Neural crest cell (in vitro differentiated cells): ENCODE measurements at regions not wholly inside any gene's neighbourhood (a gene's known extent, or its start where the extent isn't known, plus 50 kb on each side); places are given as distances from the start of the nearest gene placed in this dataset.
A peak's percentile ranks its signal among the peaks of the same experiment; 100 is the strongest.

ENCODE experiments used
- DNase-seq: peaks from one replicate; pipeline ENCODE4 v3.0.0; 2021; ENCODE audit warnings: low read depth, mixed read lengths, low spot score
- H3K27ac Mint-ChIP-seq: one replicate; pipeline ENCODE4 v1.8.0; 2021; ENCODE audit warnings: mild to moderate bottlenecking, mixed read lengths; ENCODE audit not compliant: unreplicated experiment
- H3K27me3 Mint-ChIP-seq: 2 replicates; pipeline ENCODE4 v1.8.0; 2021; ENCODE audit warnings: low read depth, mild to moderate bottlenecking, mixed read lengths
- H3K36me3 Mint-ChIP-seq: 2 replicates; pipeline ENCODE4 v1.8.0; 2021; ENCODE audit warnings: low read depth, mild to moderate bottlenecking, mixed read lengths
- H3K4me1 Mint-ChIP-seq: 2 replicates; pipeline ENCODE4 v1.8.0; 2021; ENCODE audit warnings: mixed read lengths
- H3K4me3 Mint-ChIP-seq: one replicate; pipeline ENCODE4 v1.8.0; 2021; ENCODE audit warnings: mild to moderate bottlenecking, mixed read lengths
- H3K9me3 Mint-ChIP-seq: 2 replicates; pipeline ENCODE4 v1.8.0; 2021; ENCODE audit warnings: mixed read lengths
- CTCF ChIP-seq: fragments of 200-600 bp; sonication (generic); conservative IDR thresholded peaks from 2 replicates; pipeline ENCODE4 v1.5.0; 2021; ENCODE audit warnings: antibody characterized with exemption, mild to moderate bottlenecking

DNA sequence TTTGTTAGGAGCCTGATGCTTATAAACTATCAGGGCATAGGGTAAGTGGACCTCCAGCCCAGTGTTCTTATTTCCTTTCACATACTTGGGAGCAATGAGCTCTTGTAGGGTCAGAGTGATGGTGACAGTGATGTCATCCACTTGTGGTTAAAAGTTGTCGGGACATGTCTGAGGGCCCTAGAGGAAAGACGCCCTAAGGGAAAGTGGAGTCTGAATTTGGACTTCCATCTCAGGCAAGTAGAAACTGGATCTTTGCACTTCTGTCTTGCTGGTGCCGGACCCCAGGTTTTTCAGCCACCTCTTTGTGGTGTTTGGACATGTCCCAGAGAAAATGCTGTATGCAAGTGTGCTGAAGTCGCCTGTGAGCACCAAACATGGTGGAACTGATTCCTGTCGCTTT, 900.5 kb downstream of the C6orf118 start:
- peaks cover 9% of the 10 kb centered on the region for H3K36me3 Mint-ChIP-seq
- peak overlapping the region; percentile 52 for H3K27ac Mint-ChIP-seq
- TF ChIP-seq CTCF, result no peak
- no peaks in the 10 kb centered on the region for H3K27me3 Mint-ChIP-seq
- DNase-seq, result no peak
- H3K4me3 Mint-ChIP-seq, result no peak overlapping the region
- H3K4me1 Mint-ChIP-seq, result peaks cover 33% of the 10 kb centered on the region
- H3K9me3 Mint-ChIP-seq, result peaks cover 12% of the 10 kb centered on the region

DNA sequence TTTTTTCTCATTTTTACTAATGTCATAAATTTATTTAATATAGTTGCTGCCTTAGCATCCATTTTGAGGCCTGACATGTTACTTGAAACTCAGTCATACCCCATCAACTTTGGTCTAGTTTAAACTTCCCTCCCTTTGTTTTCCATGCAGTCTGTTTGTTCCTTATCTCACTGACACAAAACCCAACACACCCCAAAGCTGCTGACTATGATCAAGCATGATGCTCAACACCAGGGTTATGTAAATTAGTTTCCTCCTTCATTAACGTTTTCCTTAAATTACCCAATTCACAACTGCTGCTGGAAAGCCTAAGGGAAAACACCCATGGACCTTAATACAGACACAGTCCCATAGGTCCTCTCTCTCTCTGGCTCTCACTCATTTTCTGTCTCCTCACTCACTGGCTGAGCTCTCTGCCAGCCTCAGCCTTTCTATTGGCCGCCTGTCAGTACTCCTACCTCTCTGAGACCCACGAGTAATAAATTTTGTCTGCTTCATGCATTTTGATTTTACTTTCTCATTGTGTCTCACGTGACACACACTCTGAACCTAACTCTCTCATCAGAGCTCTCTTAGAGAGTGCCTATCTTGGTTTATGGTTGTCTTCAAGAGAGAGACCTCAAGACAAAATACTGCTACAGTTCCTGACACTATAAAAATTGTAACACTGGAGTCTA, 904.5 kb downstream of the C6orf118 start:
- no peak for TF ChIP-seq CTCF
- Mint-ChIP-seq H3K27me3 (no peaks in the 10 kb centered on the region), H3K27ac (no peak overlapping the region), H3K4me3 (no peak overlapping the region), H3K36me3 (peaks cover 6% of the 10 kb centered on the region), H3K9me3 (peaks cover 6% of the 10 kb centered on the region), H3K4me1 (peaks cover 25% of the 10 kb centered on the region)
- no peak for DNase-seq

GRCh38 chr6:164401871-164402270, 907.5 kb downstream of the C6orf118 start:
- no peak for TF ChIP-seq CTCF
- H3K27me3 Mint-ChIP-seq, result no peaks in the 10 kb centered on the region
- H3K27ac Mint-ChIP-seq, result no peak overlapping the region
- H3K36me3 Mint-ChIP-seq, result peaks cover 6% of the 10 kb centered on the region
- DNase-seq, result no peak
- H3K9me3 Mint-ChIP-seq, result peaks cover 6% of the 10 kb centered on the region
- no peak overlapping the region for H3K4me3 Mint-ChIP-seq
- peaks cover 41% of the 10 kb centered on the region for H3K4me1 Mint-ChIP-seq

DNA sequence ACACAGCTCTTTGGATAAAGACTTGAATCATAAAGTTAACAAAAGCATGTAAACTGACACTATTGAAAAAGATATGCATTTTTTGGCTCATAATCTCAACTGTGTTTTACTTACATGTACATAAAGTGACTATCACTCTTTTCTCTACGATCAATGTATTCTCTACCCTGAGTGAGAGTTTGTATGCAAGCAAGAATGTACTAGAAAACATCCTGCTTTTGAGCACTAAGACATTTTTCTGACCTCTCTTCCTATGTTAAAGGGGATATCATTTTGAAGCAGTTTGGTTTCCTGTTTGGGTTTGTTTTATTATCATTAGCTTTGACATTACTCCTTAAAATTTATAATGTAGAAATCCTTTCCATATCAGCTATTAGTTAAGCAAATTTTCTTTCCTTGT, 910.8 kb downstream of the C6orf118 start:
- Mint-ChIP-seq H3K4me1 (peaks cover 51% of the 10 kb centered on the region), H3K27ac (peak overlapping the region; percentile 14), H3K9me3 (peaks cover 7% of the 10 kb centered on the region), H3K36me3 (peaks cover 7% of the 10 kb centered on the region), H3K27me3 (no peaks in the 10 kb centered on the region), H3K4me3 (no peak overlapping the region)
- no peak for TF ChIP-seq CTCF
- DNase-seq, result no peak

- peak; percentile 32 for DNase-seq
- peak overlapping the region; percentile 91 for H3K27ac Mint-ChIP-seq
- peaks cover 7% of the 10 kb centered on the region for H3K9me3 Mint-ChIP-seq
- H3K36me3 Mint-ChIP-seq, result peaks cover 7% of the 10 kb centered on the region
- peaks cover 46% of the 10 kb centered on the region for H3K4me1 Mint-ChIP-seq
- no peak for TF ChIP-seq CTCF
- H3K4me3 Mint-ChIP-seq, result peak overlapping the region; percentile 4
- no peaks in the 10 kb centered on the region for H3K27me3 Mint-ChIP-seq
These were observed 913.0 kb downstream of the C6orf118 start for GRCh38 chr6:164396071-164397047.
